HepG2 (cell line): ENCODE measurements at regions not wholly inside any gene's neighbourhood (a gene's known extent, or its start where the extent isn't known, plus 50 kb on each side); places are given as distances from the start of the nearest gene placed in this dataset.

Source experiments
- ATAC-seq: fragments of 200-7000 bp; cut with Tn5 transposase; 3 replicates; pipeline ENCODE4 v1.9.1; 2020; ENCODE audit warnings: mild to moderate bottlenecking, moderate library complexity
- BruUV-seq: library from RNA; stranded (reverse); fragments of 400-500 nt; replicated peaks from 2 replicates; lab custom pipeline; 2021; lab: Mats Ljungman, UMichigan
- CTCF ChIA-PET: fragments of 300-600 bp; formaldehyde crosslinking; extraction: SDS; loops from one replicate; lab custom pipeline; 2021; ENCODE audit warnings: low total read pairs, inconsistent platforms, low intra/inter-chr PET ratio; lab: Yijun Ruan, JAX
- POLR2A ChIA-PET: fragments of 350-600 bp; sonication (Branson Sonifier 250); formaldehyde crosslinking; loops from one replicate; lab custom pipeline; 2020; ENCODE audit warnings: antibody characterized with exemption, inconsistent platforms; lab: Yijun Ruan, JAX
- DNase-seq: peaks from one replicate; pipeline ENCODE4 v3.0.0-alpha.2; 2015; ENCODE audit warnings: low spot score
- FAIRE-seq: peaks from 3 replicates; lab custom pipeline; 2011; peaks lifted over from hg19 to GRCh38; lab: Jason Lieb, UNC
- H2AFZ ChIP-seq: one replicate; pipeline ENCODE4 v1.6.1; 2011; ENCODE audit warnings: low read length, inconsistent platforms
- H3K27ac ChIP-seq: fragments of 300-600 bp; 3 replicates; pipeline ENCODE4 v1.8.0; 2011; ENCODE audit warnings: mixed run types, mild to moderate bottlenecking, mixed read lengths, low read length, inconsistent platforms; ENCODE audit not compliant: insufficient read depth; ENCODE audit errors: extremely low read length
- H3K27me3 ChIP-seq, 2 experiments: fragments of 200-600 bp in 1 of 2; 2 replicates in 1 of 2; 3 replicates in 1 of 2; pipeline versions ENCODE4 v1.6.0 to v1.8.0; 2011; ENCODE audit warnings: low read length in 2 of 2, mild to moderate bottlenecking in 2 of 2, moderate library complexity in 2 of 2, inconsistent platforms in 1 of 2; ENCODE audit not compliant: insufficient read depth in 2 of 2, control insufficient read depth in 1 of 2
- H3K36me3 ChIP-seq, 2 experiments: fragments of 200-600 bp in 1 of 2; replicated peaks in 1 of 2; 2 replicates in 1 of 2; 3 replicates in 1 of 2; pipeline versions ENCODE4 v1.5.1 to v1.8.0; 2011; ENCODE audit warnings: low read length in 2 of 2, inconsistent platforms in 1 of 2; ENCODE audit not compliant: insufficient read depth in 2 of 2, control insufficient read depth in 1 of 2
- H3K4me1 ChIP-seq: 2 replicates; pipeline ENCODE4 v1.5.1; 2012; ENCODE audit warnings: low read length, inconsistent platforms; ENCODE audit not compliant: insufficient read depth
- H3K4me2 ChIP-seq: 2 replicates; pipeline ENCODE4 v1.6.0; 2011; ENCODE audit warnings: low read depth, low read length, inconsistent platforms
- H3K4me3 ChIP-seq, 3 experiments: fragments of 200-600 bp in 1 of 3; sonication (generic), shearing (Covaris generic) in 1 of 3; replicated peaks in 1 of 3; 2 replicates each; pipeline ENCODE4 v1.5.1; 2011 to 2016; ENCODE audit warnings: low read length in 3 of 3, inconsistent platforms in 2 of 3, low read depth in 2 of 3, mild to moderate bottlenecking in 2 of 3, control low read depth in 1 of 3, mixed read lengths in 1 of 3; ENCODE audit not compliant: insufficient read depth in 1 of 3
- H3K79me2 ChIP-seq: one replicate; pipeline ENCODE4 v1.6.1; 2011; ENCODE audit warnings: low read length, inconsistent platforms; ENCODE audit not compliant: insufficient read depth
- H3K9ac ChIP-seq: 2 replicates; pipeline ENCODE4 v1.6.0; 2011; ENCODE audit warnings: mild to moderate bottlenecking, low read depth, low read length, inconsistent platforms; ENCODE audit not compliant: insufficient read depth
- H3K9me3 ChIP-seq: 2 replicates; pipeline ENCODE4 v1.5.1; 2012; ENCODE audit warnings: mild to moderate bottlenecking, low read length
- H4K20me1 ChIP-seq: 2 replicates; pipeline ENCODE4 v1.6.0; 2011; ENCODE audit warnings: inconsistent platforms, mild to moderate bottlenecking, low read length, moderate library complexity; ENCODE audit not compliant: insufficient read depth
- CREM ChIP-seq, 2 experiments: sonication (generic) in 1 of 2; formaldehyde crosslinking in 1 of 2; IDR thresholded peaks; 2 replicates each; pipeline versions ENCODE4 v1.4.0 to v1.6.1; 2016 to 2020; ENCODE audit warnings: antibody characterized with exemption in 1 of 2, mild to moderate bottlenecking in 1 of 2, missing genetic modification reagents in 1 of 2
- ESRRA ChIP-seq: sonication (generic); formaldehyde crosslinking; IDR thresholded peaks from 2 replicates; pipeline ENCODE4 v1.5.1; 2020; ENCODE audit warnings: mild to moderate bottlenecking, low read depth, missing genetic modification reagents
- ETV6 ChIP-seq: sonication (generic); formaldehyde crosslinking; conservative IDR thresholded peaks from 2 replicates; pipeline ENCODE4 v1.4.0; 2020; ENCODE audit warnings: missing genetic modification reagents
- HHEX ChIP-seq: IDR thresholded peaks from 2 replicates; pipeline ENCODE4 v1.6.1; 2016; ENCODE audit warnings: control low read depth
- HIVEP1 ChIP-seq: sonication (generic); formaldehyde crosslinking; IDR thresholded peaks from 2 replicates; pipeline ENCODE4 v1.4.0; 2020; ENCODE audit warnings: mild to moderate bottlenecking, missing genetic modification reagents
- JDP2 ChIP-seq: sonication (generic); formaldehyde crosslinking; IDR thresholded peaks from 2 replicates; pipeline ENCODE4 v1.8.1; 2022; ENCODE audit warnings: missing genetic modification reagents, borderline replicate concordance
- MAZ ChIP-seq, 2 experiments: sonication (generic) in 1 of 2; formaldehyde crosslinking in 1 of 2; IDR thresholded peaks; 2 replicates each; pipeline versions ENCODE4 v1.5.0 to v1.6.1; 2012 to 2020; ENCODE audit warnings: low read depth in 2 of 2, mild to moderate bottlenecking in 2 of 2, borderline replicate concordance in 1 of 2, improper control_type of control experiment in 1 of 2, low read length in 1 of 2, missing genetic modification reagents in 1 of 2, moderate library complexity in 1 of 2
- PBX3 ChIP-seq: sonication (generic); formaldehyde crosslinking; IDR thresholded peaks from 2 replicates; pipeline ENCODE4 v1.8.1; 2023; ENCODE audit warnings: missing genetic modification reagents, inconsistent platforms, borderline replicate concordance
- PITX1 ChIP-seq: sonication (generic); formaldehyde crosslinking; IDR thresholded peaks from 2 replicates; pipeline ENCODE4 v1.5.1; 2020; ENCODE audit warnings: mild to moderate bottlenecking, missing genetic modification reagents
- PRPF4 ChIP-seq: fragments of 200-400 bp; formaldehyde crosslinking; IDR thresholded peaks from 2 replicates; pipeline ENCODE4 v1.6.1; 2016; ENCODE audit warnings: low read length, low read depth; ENCODE audit not compliant: poor library complexity, severe bottlenecking
- YEATS2 ChIP-seq: sonication (generic); formaldehyde crosslinking; IDR thresholded peaks from 2 replicates; pipeline ENCODE4 v1.4.0; 2020; ENCODE audit warnings: missing genetic modification reagents, borderline replicate concordance
- YY1 ChIP-seq: IDR thresholded peaks from 2 replicates; pipeline ENCODE4 v1.6.1; 2011; ENCODE audit warnings: low read length, low read depth, moderate library complexity, mild to moderate bottlenecking; ENCODE audit not compliant: insufficient read depth, insufficient replicate concordance
- ZNF20 ChIP-seq: sonication (generic); formaldehyde crosslinking; IDR thresholded peaks from 2 replicates; pipeline ENCODE4 v1.4.0; 2020; ENCODE audit warnings: mild to moderate bottlenecking, moderate library complexity, missing genetic modification reagents
- ZNF496 ChIP-seq: sonication (generic); formaldehyde crosslinking; IDR thresholded peaks from 2 replicates; pipeline ENCODE4 v1.8.1; 2023; ENCODE audit warnings: mild to moderate bottlenecking, moderate library complexity, missing genetic modification reagents; ENCODE audit not compliant: insufficient replicate concordance
- ZNF749 ChIP-seq: sonication (generic); formaldehyde crosslinking; IDR thresholded peaks from 2 replicates; pipeline ENCODE4 v1.8.0; 2022; ENCODE audit warnings: mild to moderate bottlenecking, missing genetic modification reagents, moderate library complexity, borderline replicate concordance
- in situ Hi-C: cut with HindIII; loops from 2 replicates; pipeline ENCODE4 v1.10.0; 2017; ENCODE audit warnings: low pct_unique_long_range_greater_than_20kb; ENCODE audit not compliant: extremely low pct_ligation_motif_present
- intact Hi-C: fragments of 100-400 bp; cut with micrococcal nuclease; formaldehyde crosslinking; loops from one replicate; pipeline ENCODE4 v1.10.0; 2022; ENCODE audit not compliant: unreplicated experiment

- H3K27ac ChIP-seq = no peak overlapping the region
- H4K20me1 ChIP-seq = no peaks in the 10 kb centered on the region
- H3K9ac ChIP-seq = no peak overlapping the region
- ATAC-seq = no peak
- TF ChIP-seq ZNF496 (CRISPR knock-in tag) (no peak), CREM (IDR thresholded peaks at IDR 0.05) (no peak), CREM (CRISPR knock-in tag; IDR thresholded peaks at IDR 0.05) (no peak), HHEX (CRISPR knock-in tag) (no peak), YY1 (no peak), ZNF749 (CRISPR knock-in tag) (no peak), PBX3 (CRISPR knock-in tag) (no peak), PITX1 (CRISPR knock-in tag) (no peak), HIVEP1 (CRISPR knock-in tag) (no peak), ESRRA (CRISPR knock-in tag) (no peak), ZNF20 (CRISPR knock-in tag) (no peak), JDP2 (CRISPR knock-in tag) (no peak), PRPF4 (no peak), ETV6 (CRISPR knock-in tag) (no peak), YEATS2 (no peak), MAZ (IDR thresholded peaks at IDR 0.05; ENCODE audit: borderline replicate concordance, low read depth, low read length) (no peak), MAZ (CRISPR knock-in tag; IDR thresholded peaks at IDR 0.05; ENCODE audit: low read depth) (no peak)
- ChIA-PET POLR2A (no interaction called here), CTCF (no interaction called here)
- no peak overlapping the region for H3K4me2 ChIP-seq
- H2AFZ ChIP-seq = no peak overlapping the region
- H3K36me3 ChIP-seq = no peaks in the 10 kb centered on the region
- H3K4me1 ChIP-seq = no peaks in the 10 kb centered on the region
- H3K4me3 ChIP-seq = no peak overlapping the region
- no peaks in the 10 kb centered on the region for H3K79me2 ChIP-seq
- DNase-seq = no peak
- BruUV-seq = no TSS peak
- FAIRE-seq = no peak
- in situ Hi-C loops (no loop called here), intact Hi-C loops (no loop called here)
- no peaks in the 10 kb centered on the region for H3K9me3 ChIP-seq
- no peaks in the 10 kb centered on the region; a peak in 1 of 5 replicates for H3K27me3 ChIP-seq
Observed at GRCh38 chrY:12292542-12292941, 408.5 kb upstream of the USP9Y start.
